GM19468 (cell line): ENCODE measurements at regions not wholly inside any gene's neighbourhood (a gene's known extent, or its start where the extent isn't known, plus 50 kb on each side); places are given as distances from the start of the nearest gene placed in this dataset.
"Not testable (repeated sequence)": the region's sequence is repeated elsewhere in the genome, so short reads cannot be mapped to it uniquely, and the experiment has no call there.

Source experiments
- ATAC-seq: cut with Tn5 transposase; IDR thresholded peaks from one replicate; pipeline ENCODE4 v1.9.1; 2021; ENCODE audit warnings: mild to moderate bottlenecking, moderate library complexity, moderate number of reproducible peaks; ENCODE audit not compliant: unreplicated experiment; ENCODE audit errors: extremely low read depth

DNA sequence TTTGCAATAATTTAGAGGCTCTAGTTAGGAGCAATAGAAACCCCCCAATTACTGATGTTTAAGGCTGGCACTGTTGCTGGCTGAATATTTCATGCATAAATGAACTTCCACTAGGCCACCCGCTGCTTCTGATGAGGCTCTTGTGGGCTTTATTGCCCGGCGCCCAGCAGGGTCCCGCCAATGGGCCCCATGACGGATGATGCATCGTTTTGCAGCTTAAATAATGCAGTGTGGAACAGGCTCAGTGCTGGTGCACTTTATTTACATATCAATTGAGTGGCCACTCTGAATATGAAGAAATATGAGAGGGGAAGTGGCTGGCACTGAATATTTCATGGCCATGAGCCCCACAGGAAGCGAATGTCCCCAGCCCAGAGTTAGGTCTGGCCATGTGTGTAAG is 155.3 kb upstream of the MAFB start:
- no peak for ATAC-seq

DNA sequence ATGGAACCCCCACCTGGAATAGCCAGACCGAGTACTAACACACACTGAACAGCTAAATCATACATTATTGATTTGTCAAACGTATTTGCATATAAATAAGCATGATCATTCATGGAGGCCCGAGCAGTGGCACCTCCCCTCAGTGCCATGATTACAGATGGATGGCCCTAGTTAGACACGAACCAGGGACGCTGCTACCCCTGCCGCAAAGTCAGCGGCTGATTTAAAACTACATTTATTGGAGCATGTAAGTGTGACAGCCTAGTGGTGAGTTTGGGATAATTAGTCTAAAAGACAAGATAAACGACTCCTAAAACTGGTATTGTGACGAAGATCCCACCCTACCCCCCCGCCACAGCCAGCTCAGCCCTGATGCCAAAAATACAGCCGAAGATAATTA is 159.1 kb upstream of the MAFB start:
- ATAC-seq: no peak

DNA sequence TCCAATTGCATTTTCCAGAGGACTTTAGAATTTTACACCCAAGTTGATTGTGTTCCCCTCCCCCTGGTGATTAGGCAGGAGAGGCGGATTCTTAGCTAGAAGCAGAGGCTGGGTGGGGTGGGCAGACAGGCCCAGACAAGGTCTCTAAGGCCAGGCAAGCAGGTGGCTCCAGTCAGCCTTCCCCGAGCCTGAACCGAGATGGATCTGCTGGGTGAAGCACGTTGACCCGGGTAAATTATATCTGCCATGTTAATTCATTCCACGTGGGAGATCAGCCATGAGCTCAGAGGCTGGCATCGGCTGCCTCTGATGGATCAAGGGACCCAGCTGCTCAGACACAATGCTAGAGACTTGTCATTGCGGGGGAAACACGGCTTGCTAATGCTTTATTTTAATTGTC is 159.5 kb upstream of the MAFB start:
- no peak for ATAC-seq

DNA sequence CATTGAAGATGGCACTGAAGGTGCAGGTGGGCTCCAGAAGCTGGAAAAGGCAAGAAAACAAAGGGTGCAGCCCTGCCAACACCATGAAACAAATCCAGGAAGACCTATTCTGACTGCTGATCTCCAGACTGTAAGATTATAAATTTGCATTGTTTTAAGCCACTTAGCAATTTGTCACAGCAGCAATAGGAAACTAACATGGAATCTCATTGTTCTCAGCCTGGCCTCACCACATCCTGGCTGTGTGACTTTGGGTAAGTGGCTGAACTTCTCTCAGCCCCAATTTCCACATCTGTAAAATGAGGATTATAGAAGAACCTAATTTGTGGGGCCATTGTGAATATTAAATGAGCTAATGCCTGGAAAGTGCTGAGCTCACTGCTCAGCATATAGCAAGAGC is 160.4 kb upstream of the MAFB start:
- no peak for ATAC-seq

DNA sequence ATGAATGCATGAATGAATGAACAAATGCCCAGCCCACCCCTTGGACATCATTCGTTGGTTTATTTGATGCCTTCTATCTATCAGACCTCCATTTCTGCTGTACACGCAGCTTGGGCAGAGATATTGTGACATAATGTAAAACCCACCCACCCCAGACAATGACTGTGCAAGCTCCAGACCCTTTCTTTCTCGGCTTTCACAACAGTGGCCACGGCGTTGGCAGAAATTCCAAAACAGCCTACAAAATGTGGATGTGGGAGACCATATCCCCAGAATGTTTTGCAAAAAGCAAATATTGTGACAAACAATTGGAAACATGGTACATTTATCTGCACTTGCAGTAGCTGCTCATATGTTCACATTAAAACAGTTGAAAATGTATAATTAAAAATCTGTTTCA is 162.0 kb upstream of the MAFB start:
- ATAC-seq: no peak

- no peak for ATAC-seq
Observed at GRCh38 chr20:40855269-40855668, 166.2 kb upstream of the MAFB start.

GRCh38 chr20:40856653-40857052 is 167.6 kb upstream of the MAFB start:
- ATAC-seq: no peak

DNA sequence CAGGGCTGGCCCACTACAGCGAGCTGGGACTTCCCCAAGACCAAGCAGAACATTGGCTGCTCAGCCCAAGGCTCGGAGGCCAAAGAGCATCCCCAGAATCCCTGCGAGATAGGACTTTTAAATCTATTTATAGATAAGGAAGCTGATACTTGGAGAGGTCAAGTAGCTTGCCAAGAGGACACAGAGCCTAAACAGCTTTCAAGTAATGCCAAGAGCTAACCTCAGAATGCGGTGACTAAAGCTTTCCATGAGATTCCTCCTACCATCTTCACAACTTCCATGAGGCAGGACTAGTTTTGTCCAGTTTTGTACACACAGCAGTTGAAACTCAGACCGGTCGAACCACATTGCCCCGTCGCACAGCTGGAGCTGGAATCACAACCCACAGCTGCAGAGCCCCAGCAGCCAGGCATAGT is 168.1 kb upstream of the TOP1 start:
- no peak for ATAC-seq

DNA sequence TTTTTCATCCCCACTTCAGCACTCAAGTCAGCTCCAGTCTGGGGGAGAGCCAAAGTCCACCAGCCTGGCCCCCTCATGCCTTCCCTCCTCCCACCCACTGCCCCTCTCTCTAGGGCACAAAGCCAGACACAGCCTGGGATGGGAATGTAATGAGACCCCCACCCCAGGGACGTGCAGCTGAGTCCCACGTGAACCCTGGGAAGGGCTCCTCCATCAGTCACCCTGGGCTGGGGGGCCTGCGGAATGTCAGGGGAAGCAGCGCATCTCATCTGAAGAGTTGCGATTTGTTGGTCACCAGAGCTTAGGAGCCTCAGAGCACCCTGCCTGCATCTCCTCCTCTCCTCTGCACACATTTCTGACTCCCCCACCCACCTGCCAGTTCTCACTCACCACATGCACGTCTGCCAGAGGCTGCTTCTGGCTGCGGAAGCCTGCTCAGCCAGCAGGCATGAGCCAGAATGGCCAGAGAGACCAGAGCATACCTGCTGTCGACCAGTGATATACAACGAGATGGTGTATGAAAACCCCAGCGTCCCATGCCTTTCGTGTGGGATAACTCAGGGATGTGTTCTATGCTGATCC is 167.1 kb upstream of the TOP1 start:
- ATAC-seq: no peak

GRCh38 chr20:40863355-40863919 is 165.2 kb upstream of the TOP1 start:
- no peak for ATAC-seq

- ATAC-seq: no peak
Observed at GRCh38 chr20:40864470-40864869, 164.2 kb upstream of the TOP1 start.

GRCh38 chr20:40865095-40865494 is 163.5 kb upstream of the TOP1 start:
- no peak for ATAC-seq

- ATAC-seq: no peak
Observed at GRCh38 chr20:40866056-40866455, 162.6 kb upstream of the TOP1 start.

GRCh38 chr20:40868551-40869217 is 159.9 kb upstream of the TOP1 start:
- no peak for ATAC-seq

GRCh38 chr20:40869218-40870147 is 159.1 kb upstream of the TOP1 start:
- ATAC-seq: no peak

GRCh38 chr20:40875116-40876085 is 153.2 kb upstream of the TOP1 start:
- no peak for ATAC-seq

GRCh38 chr20:40878099-40878498 is 150.5 kb upstream of the TOP1 start:
- not testable (repeated sequence) for ATAC-seq

DNA sequence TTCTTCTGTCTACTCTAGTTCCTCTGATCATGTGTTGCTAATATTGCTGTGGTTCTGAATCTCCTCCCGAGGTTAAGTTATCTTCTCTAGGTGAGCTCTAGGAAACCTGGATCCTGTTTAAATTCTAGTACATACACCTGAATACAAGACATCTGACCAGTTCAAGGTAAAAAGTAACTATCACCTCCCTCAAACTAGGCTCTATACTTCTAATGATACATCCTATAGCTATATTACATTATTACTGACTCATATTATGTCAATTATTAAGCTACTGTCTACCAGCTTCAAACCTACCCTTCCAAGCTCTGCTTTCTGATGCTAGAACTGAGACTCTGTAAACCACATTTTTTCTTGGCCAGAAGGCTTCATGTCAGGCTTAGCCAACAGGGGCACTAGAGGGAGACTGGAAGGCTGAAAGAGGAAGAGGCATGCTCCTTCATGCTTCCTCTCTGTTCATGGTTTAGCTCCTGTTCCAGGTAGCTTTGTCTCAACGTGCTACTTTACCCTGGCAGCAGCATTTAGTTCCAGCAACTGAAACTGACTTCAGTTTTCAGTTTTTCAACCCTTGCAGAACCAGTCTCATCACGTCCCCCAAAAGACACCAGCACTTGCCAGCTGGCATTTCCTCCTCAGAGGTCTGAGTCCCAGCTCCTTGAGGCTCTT is 148.4 kb upstream of the TOP1 start:
- no peak for ATAC-seq

GRCh38 chr20:40880729-40881109 is 147.9 kb upstream of the TOP1 start:
- no peak for ATAC-seq
